IMR-90 (cell line): ENCODE measurements at regions not wholly inside any gene's neighbourhood (a gene's known extent, or its start where the extent isn't known, plus 50 kb on each side); places are given as distances from the start of the nearest gene placed in this dataset.

Experiments used
- ATAC-seq: fragments of 200-7000 bp; cut with Tn5 transposase; 2 replicates; pipeline ENCODE4 v1.9.1; 2020; ENCODE audit warnings: low read depth, mild to moderate bottlenecking, moderate library complexity
- BruUV-seq: library from RNA; stranded (reverse); fragments of 400-500 nt; replicated peaks from 2 replicates; lab custom pipeline; 2021; lab: Mats Ljungman, UMichigan
- CTCF ChIA-PET: fragments of 300-600 bp; formaldehyde crosslinking; extraction: SDS; loops from one replicate; lab custom pipeline; 2021; ENCODE audit warnings: antibody characterized with exemption; lab: Yijun Ruan, JAX
- POLR2A ChIA-PET: fragments of 300-600 bp; sonication (Branson Sonifier 250); formaldehyde crosslinking; loops from one replicate; lab custom pipeline; 2022; ENCODE audit warnings: antibody characterized with exemption; ENCODE audit not compliant: unreplicated experiment; lab: Charles Lee
- DNase-seq: peaks from one replicate; pipeline ENCODE4 v3.0.0; 2013
- H2AFZ ChIP-seq: replicated peaks from 2 replicates; pipeline ENCODE3; 2013; ENCODE audit warnings: low read length, mild to moderate bottlenecking; ENCODE audit not compliant: poor library complexity
- H2AK5ac ChIP-seq: 2 replicates; pipeline ENCODE4 v1.6.1; 2013; ENCODE audit warnings: low read depth, low read length, inconsistent platforms
- H2AK9ac ChIP-seq: replicated peaks from 2 replicates; pipeline ENCODE3; 2013; ENCODE audit warnings: mild to moderate bottlenecking, low read depth, low read length, moderate library complexity; ENCODE audit not compliant: poor library complexity
- H2BK120ac ChIP-seq: 2 replicates; pipeline ENCODE4 v1.6.1; 2013; ENCODE audit warnings: low read depth, low read length, inconsistent platforms
- H2BK15ac ChIP-seq: 3 replicates; pipeline ENCODE4 v1.6.1; 2013; ENCODE audit warnings: low read depth, low read length, inconsistent platforms
- H2BK20ac ChIP-seq: 2 replicates; pipeline ENCODE4 v1.6.1; 2013; ENCODE audit warnings: low read depth, mild to moderate bottlenecking, inconsistent platforms, low read length, moderate library complexity
- H2BK5ac ChIP-seq: 2 replicates; pipeline ENCODE4 v1.6.1; 2013; ENCODE audit warnings: mild to moderate bottlenecking, low read depth, low read length, inconsistent platforms; ENCODE audit not compliant: poor library complexity, severe bottlenecking
- H3K14ac ChIP-seq: replicated peaks from 2 replicates; pipeline ENCODE4 v1.6.1; 2013; ENCODE audit warnings: low read depth, low read length, inconsistent platforms
- H3K18ac ChIP-seq: 2 replicates; pipeline ENCODE4 v1.6.1; 2013; ENCODE audit warnings: low read depth, low read length, control low read depth
- H3K23ac ChIP-seq: 2 replicates; pipeline ENCODE4 v1.6.1; 2013; ENCODE audit warnings: low read depth, low read length, inconsistent platforms
- H3K27ac ChIP-seq: 2 replicates; pipeline ENCODE4 v1.5.1; 2013; ENCODE audit warnings: mild to moderate bottlenecking, control low read depth, low read length; ENCODE audit not compliant: insufficient read depth
- H3K27me3 ChIP-seq: 2 replicates; pipeline ENCODE4 v1.6.1; 2013; ENCODE audit warnings: low read length; ENCODE audit not compliant: control insufficient read depth, insufficient read depth
- H3K36me3 ChIP-seq: 2 replicates; pipeline ENCODE4 v1.6.1; 2013; ENCODE audit warnings: low read length, mixed read lengths; ENCODE audit not compliant: control insufficient read depth, insufficient read depth
- H3K4ac ChIP-seq: 2 replicates; pipeline ENCODE4 v1.6.1; 2013; ENCODE audit warnings: low read depth, low read length, inconsistent platforms
- H3K4me1 ChIP-seq: 2 replicates; pipeline ENCODE4 v1.6.1; 2013; ENCODE audit warnings: low read length, mixed read lengths; ENCODE audit not compliant: control insufficient read depth, insufficient read depth
- H3K4me2 ChIP-seq: 2 replicates; pipeline ENCODE4 v1.6.1; 2013; ENCODE audit warnings: low read depth, mild to moderate bottlenecking, control low read depth, low read length, moderate library complexity
- H3K4me3 ChIP-seq: 2 replicates; pipeline ENCODE4 v1.5.1; 2013; ENCODE audit warnings: low read depth, mild to moderate bottlenecking, control low read depth, low read length, moderate library complexity; ENCODE audit not compliant: insufficient read depth
- H3K56ac ChIP-seq: 2 replicates; pipeline ENCODE4 v1.6.1; 2013; ENCODE audit warnings: low read length, inconsistent platforms; ENCODE audit not compliant: insufficient read depth; ENCODE audit errors: extremely low read depth
- H3K79me1 ChIP-seq, 2 experiments: 2 replicates each; pipeline ENCODE4 v1.6.1; 2013; ENCODE audit warnings: low read length in 2 of 2, inconsistent platforms in 1 of 2, low read depth in 1 of 2
- H3K9ac ChIP-seq: 2 replicates; pipeline ENCODE4 v1.6.1; 2013; ENCODE audit warnings: low read depth, low read length, control low read depth
- H3K9me1 ChIP-seq: 2 replicates; pipeline ENCODE4 v1.6.1; 2013; ENCODE audit warnings: low read length, inconsistent platforms; ENCODE audit not compliant: insufficient read depth
- H3K9me3 ChIP-seq: 2 replicates; pipeline ENCODE4 v1.6.1; 2013; ENCODE audit warnings: low read length; ENCODE audit not compliant: control insufficient read depth, insufficient read depth
- H4K20me1 ChIP-seq: 2 replicates; pipeline ENCODE4 v1.6.1; 2013; ENCODE audit warnings: low read length, inconsistent platforms; ENCODE audit not compliant: insufficient read depth
- H4K5ac ChIP-seq: 2 replicates; pipeline ENCODE4 v1.6.1; 2013; ENCODE audit warnings: mild to moderate bottlenecking, low read depth, low read length, control low read depth
- H4K8ac ChIP-seq, 2 experiments: 2 replicates each; pipeline ENCODE4 v1.6.1; 2013; ENCODE audit warnings: low read depth in 2 of 2, low read length in 2 of 2, control low read depth in 1 of 2, inconsistent platforms in 1 of 2
- H4K91ac ChIP-seq: 2 replicates; pipeline ENCODE4 v1.6.1; 2013; ENCODE audit warnings: low read depth, low read length, inconsistent platforms; ENCODE audit not compliant: insufficient read depth
- BHLHE40 ChIP-seq: fragments of 150-350 bp; IDR thresholded peaks from 2 replicates; pipeline ENCODE4 v1.6.1; 2016; ENCODE audit warnings: mild to moderate bottlenecking, low read depth, low read length
- CHD1 ChIP-seq: IDR thresholded peaks from 2 replicates; pipeline ENCODE4 v1.6.1; 2012; ENCODE audit warnings: low read depth, low read length, improper control_type of control experiment
- MAFK ChIP-seq: IDR thresholded peaks from 2 replicates; pipeline ENCODE4 v1.6.1; 2012; ENCODE audit warnings: low read depth, low read length, improper control_type of control experiment
- MAZ ChIP-seq: IDR thresholded peaks from 2 replicates; pipeline ENCODE4 v1.6.1; 2012; ENCODE audit warnings: low read depth, mild to moderate bottlenecking, low read length, improper control_type of control experiment, moderate library complexity, borderline replicate concordance
- POLR2A ChIP-seq: IDR thresholded peaks from 2 replicates; pipeline ENCODE4 v1.6.1; 2012; ENCODE audit warnings: mild to moderate bottlenecking, low read depth, low read length
- RFX5 ChIP-seq: IDR thresholded peaks from 2 replicates; pipeline ENCODE4 v1.8.0; 2012; ENCODE audit warnings: low read depth, mild to moderate bottlenecking, low read length, moderate library complexity
- WGBS, 2 experiments: methylation state at CpG; one replicate each; pipeline versions ENCODE4 v1.1.5 to v1.1.7; 2013; ENCODE audit warnings: missing lambda C conversion rate in 2 of 2; ENCODE audit not compliant: insufficient read length in 1 of 2; ENCODE audit errors: extremely low coverage in 2 of 2; 5-methylcytosine and 5-hydroxymethylcytosine counted together
- dilution Hi-C: fragments of 300-500 bp; cut with HindIII; formaldehyde crosslinking; loops from one replicate; pipeline ENCODE4 v1.14.3; 2018; ENCODE audit warnings: low sequenced_read_pairs; ENCODE audit not compliant: unreplicated experiment
- in situ Hi-C: fragments of 300-500 bp; cut with MboI; formaldehyde crosslinking; loops from 3 replicates; pipeline ENCODE4 v1.14.3; 2019; ENCODE audit warnings: low sequenced_read_pairs, inconsistent platforms, mixed read lengths
- intact Hi-C: fragments of 100-400 bp; cut with micrococcal nuclease; formaldehyde crosslinking; loops from 2 replicates; pipeline ENCODE4 v1.10.0; 2022
- TF ChIP-seq, protein P1 (sequence below): conservative IDR thresholded peaks from 2 replicates; pipeline ENCODE4 v1.5.1; 2012; ENCODE audit warnings: mild to moderate bottlenecking, low read depth, low read length, improper control_type of control experiment
- TF ChIP-seq, protein P2 (sequence below): fragments of 150-350 bp; IDR thresholded peaks from 2 replicates; pipeline ENCODE4 v1.6.1; 2016; ENCODE audit warnings: low read depth, mild to moderate bottlenecking, low read length, moderate library complexity, borderline replicate concordance

DNA sequence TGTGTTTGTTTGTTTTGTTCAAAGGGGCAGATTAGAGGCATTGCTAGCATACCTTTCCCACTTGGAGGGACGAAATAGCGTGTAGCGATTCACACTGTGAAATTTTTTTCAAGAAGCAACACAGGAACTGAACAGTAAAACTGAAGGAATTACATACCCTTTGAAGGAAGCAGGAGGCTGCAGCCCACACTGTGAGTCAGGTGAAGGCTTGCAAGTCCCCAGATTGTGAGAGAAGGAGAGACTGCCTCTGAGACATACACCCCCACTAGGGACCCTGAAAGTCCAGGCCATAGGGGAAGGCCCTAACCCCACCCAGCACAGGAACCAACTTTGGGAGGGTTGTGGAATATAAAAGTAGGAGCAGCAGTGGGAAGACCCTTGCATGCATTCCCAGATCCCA is 69.6 kb upstream of the HS3ST3A1 start:
- no peak overlapping the region for H2AK5ac ChIP-seq
- H3K27ac ChIP-seq = no peak overlapping the region
- H2BK20ac ChIP-seq = no peak overlapping the region
- no peaks in the 10 kb centered on the region for H3K36me3 ChIP-seq
- H4K5ac ChIP-seq = no peak overlapping the region
- no peaks in the 10 kb centered on the region for H3K4me1 ChIP-seq
- H3K18ac ChIP-seq = no peak overlapping the region
- ATAC-seq (no peak), DNase-seq (no peak)
- no peak overlapping the region for H2AK9ac ChIP-seq
- H3K14ac ChIP-seq = no peak overlapping the region
- no peak overlapping the region for H3K4me2 ChIP-seq
- H3K4ac ChIP-seq = no peak overlapping the region
- no peak overlapping the region for H3K56ac ChIP-seq
- H3K9me1 ChIP-seq = no peaks in the 10 kb centered on the region
- no peaks in the 10 kb centered on the region for H3K79me1 ChIP-seq
- no peak overlapping the region for H2AFZ ChIP-seq
- no peak overlapping the region for H4K91ac ChIP-seq
- no peak overlapping the region for H2BK120ac ChIP-seq
- no peak overlapping the region for H2BK15ac ChIP-seq
- H3K23ac ChIP-seq = no peak overlapping the region
- no peak overlapping the region for H3K9ac ChIP-seq
- no peaks in the 10 kb centered on the region for H4K20me1 ChIP-seq
- no CpG with 5 or more reads among the region's 3 CpGs for WGBS, 2 experiments
- no peak overlapping the region for H4K8ac ChIP-seq
- no peak for TF ChIP-seq MAZ
- TF ChIP-seq, protein P1, sequence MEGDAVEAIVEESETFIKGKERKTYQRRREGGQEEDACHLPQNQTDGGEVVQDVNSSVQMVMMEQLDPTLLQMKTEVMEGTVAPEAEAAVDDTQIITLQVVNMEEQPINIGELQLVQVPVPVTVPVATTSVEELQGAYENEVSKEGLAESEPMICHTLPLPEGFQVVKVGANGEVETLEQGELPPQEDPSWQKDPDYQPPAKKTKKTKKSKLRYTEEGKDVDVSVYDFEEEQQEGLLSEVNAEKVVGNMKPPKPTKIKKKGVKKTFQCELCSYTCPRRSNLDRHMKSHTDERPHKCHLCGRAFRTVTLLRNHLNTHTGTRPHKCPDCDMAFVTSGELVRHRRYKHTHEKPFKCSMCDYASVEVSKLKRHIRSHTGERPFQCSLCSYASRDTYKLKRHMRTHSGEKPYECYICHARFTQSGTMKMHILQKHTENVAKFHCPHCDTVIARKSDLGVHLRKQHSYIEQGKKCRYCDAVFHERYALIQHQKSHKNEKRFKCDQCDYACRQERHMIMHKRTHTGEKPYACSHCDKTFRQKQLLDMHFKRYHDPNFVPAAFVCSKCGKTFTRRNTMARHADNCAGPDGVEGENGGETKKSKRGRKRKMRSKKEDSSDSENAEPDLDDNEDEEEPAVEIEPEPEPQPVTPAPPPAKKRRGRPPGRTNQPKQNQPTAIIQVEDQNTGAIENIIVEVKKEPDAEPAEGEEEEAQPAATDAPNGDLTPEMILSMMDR = no peak
- no peak for TF ChIP-seq MAFK
- TF ChIP-seq BHLHE40 = no peak
- TF ChIP-seq, protein P2, sequence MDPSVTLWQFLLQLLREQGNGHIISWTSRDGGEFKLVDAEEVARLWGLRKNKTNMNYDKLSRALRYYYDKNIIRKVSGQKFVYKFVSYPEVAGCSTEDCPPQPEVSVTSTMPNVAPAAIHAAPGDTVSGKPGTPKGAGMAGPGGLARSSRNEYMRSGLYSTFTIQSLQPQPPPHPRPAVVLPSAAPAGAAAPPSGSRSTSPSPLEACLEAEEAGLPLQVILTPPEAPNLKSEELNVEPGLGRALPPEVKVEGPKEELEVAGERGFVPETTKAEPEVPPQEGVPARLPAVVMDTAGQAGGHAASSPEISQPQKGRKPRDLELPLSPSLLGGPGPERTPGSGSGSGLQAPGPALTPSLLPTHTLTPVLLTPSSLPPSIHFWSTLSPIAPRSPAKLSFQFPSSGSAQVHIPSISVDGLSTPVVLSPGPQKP = no peak
- no peak for TF ChIP-seq RFX5
- no peak for TF ChIP-seq CHD1
- no peak for TF ChIP-seq POLR2A
- H3K27me3 ChIP-seq = no peaks in the 10 kb centered on the region
- H3K4me3 ChIP-seq = no peak overlapping the region
- intact Hi-C loops = no loop called here
- CTCF ChIA-PET = no interaction called here
- H3K9me3 ChIP-seq = peaks cover 6% of the 10 kb centered on the region
- dilution Hi-C loops = no loop called here
- in situ Hi-C loops = no loop called here
- POLR2A ChIA-PET = no interaction called here
- no peak overlapping the region for H2BK5ac ChIP-seq
- BruUV-seq = no TSS peak
